Bronchial epithelial cell (primary cell): ENCODE measurements at regions not wholly inside any gene's neighbourhood (a gene's known extent, or its start where the extent isn't known, plus 50 kb on each side); places are given as distances from the start of the nearest gene placed in this dataset.

ENCODE experiments used
- DNase-seq: peaks from one replicate; pipeline ENCODE4 v3.0.0-alpha.2; 2010; ENCODE audit warnings: low read depth
- FAIRE-seq: peaks from 2 replicates; lab custom pipeline; 2011; peaks lifted over from hg19 to GRCh38; lab: Jason Lieb, UNC
- H3K27me3 ChIP-seq: 2 replicates; pipeline ENCODE4 v1.5.1; 2011; ENCODE audit warnings: low read length; ENCODE audit not compliant: control insufficient read depth, insufficient read depth
- H3K36me3 ChIP-seq: 2 replicates; pipeline ENCODE4 v1.5.1; 2011; ENCODE audit warnings: low read length; ENCODE audit not compliant: control insufficient read depth, insufficient read depth
- H3K4me3 ChIP-seq: 2 replicates; pipeline ENCODE4 v1.5.1; 2011; ENCODE audit warnings: mild to moderate bottlenecking, low read depth, low read length, control low read depth
- CTCF ChIP-seq: IDR thresholded peaks from 2 replicates; pipeline ENCODE4 v1.5.1; 2011; ENCODE audit warnings: mild to moderate bottlenecking, moderate library complexity, low read length, control low read depth, inconsistent platforms; ENCODE audit not compliant: insufficient read depth, severe bottlenecking

GRCh38 chr11:121808096-121808495, 307.9 kb downstream of the BLID start:
- FAIRE-seq = no peak
- no peaks in the 10 kb centered on the region for H3K27me3 ChIP-seq
- H3K4me3 ChIP-seq = no peak overlapping the region
- DNase-seq = no peak
- TF ChIP-seq CTCF = no peak
- no peaks in the 10 kb centered on the region for H3K36me3 ChIP-seq

DNA sequence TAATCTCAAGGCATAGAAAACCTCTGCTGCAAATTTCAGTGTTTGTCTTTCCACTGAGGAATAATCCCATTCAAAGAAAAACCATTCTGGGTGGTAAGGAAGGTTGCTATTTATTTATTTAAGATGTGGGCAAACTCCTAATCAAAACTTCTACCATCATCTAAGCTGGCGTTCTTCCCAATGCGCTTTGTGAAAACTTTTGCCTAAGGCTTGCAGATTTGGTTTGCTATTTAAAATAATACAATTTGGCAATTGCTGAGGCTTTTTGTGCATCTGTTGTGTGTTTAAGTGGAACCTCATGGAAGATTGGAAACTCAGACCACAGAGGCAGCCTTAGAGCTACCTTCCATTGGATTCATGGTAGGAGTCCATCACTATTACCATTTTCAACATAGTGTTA, 309.0 kb downstream of the BLID start:
- H3K36me3 ChIP-seq = no peaks in the 10 kb centered on the region
- no peak overlapping the region for H3K4me3 ChIP-seq
- no peak for DNase-seq
- TF ChIP-seq CTCF = no peak
- no peaks in the 10 kb centered on the region for H3K27me3 ChIP-seq
- no peak for FAIRE-seq

DNA sequence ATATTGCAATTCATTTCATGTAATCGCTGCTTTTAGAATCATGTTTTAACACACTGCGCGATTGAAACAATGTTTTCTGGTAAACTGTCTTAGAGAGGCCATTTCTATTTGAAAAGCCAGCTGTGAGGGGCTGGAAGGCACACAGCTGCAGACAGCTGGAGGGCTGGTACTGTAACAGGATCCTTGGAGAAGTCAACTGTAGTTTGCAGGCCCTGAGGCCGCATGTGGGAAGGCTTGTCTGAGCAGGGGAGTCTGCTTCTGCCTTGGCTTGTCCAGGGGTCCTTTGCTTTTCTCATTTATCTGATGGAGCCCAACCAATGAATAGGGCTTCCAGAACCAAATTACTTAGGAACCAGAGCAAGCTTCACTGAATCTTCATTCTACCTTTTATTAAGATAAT, 313.5 kb downstream of the BLID start:
- no peak overlapping the region for H3K4me3 ChIP-seq
- H3K36me3 ChIP-seq = no peaks in the 10 kb centered on the region
- DNase-seq = no peak
- TF ChIP-seq CTCF = no peak
- H3K27me3 ChIP-seq = peaks cover 5% of the 10 kb centered on the region
- FAIRE-seq = no peak

- TF ChIP-seq CTCF = no peak
- DNase-seq = no peak
- no peaks in the 10 kb centered on the region for H3K36me3 ChIP-seq
- peaks cover 5% of the 10 kb centered on the region for H3K27me3 ChIP-seq
- H3K4me3 ChIP-seq = no peak overlapping the region
- no peak for FAIRE-seq
Measured at GRCh38 chr11:121801781-121802180, 314.2 kb downstream of the BLID start.

GRCh38 chr11:121801394-121801748, 314.6 kb downstream of the BLID start:
- FAIRE-seq (no peak), DNase-seq (no peak)
- H3K4me3 ChIP-seq = no peak overlapping the region
- TF ChIP-seq CTCF = no peak
- peaks cover 5% of the 10 kb centered on the region for H3K27me3 ChIP-seq
- no peaks in the 10 kb centered on the region for H3K36me3 ChIP-seq

GRCh38 chr11:121800731-121801393, 315.2 kb downstream of the BLID start:
- no peak for FAIRE-seq
- Histone ChIP-seq H3K27me3 (peaks cover 5% of the 10 kb centered on the region), H3K4me3 (no peak overlapping the region), H3K36me3 (no peaks in the 10 kb centered on the region)
- no peak for DNase-seq
- TF ChIP-seq CTCF = no peak
